GM10248 (cell line): ENCODE measurements at regions not wholly inside any gene's neighbourhood (a gene's known extent, or its start where the extent isn't known, plus 50 kb on each side); places are given as distances from the start of the nearest gene placed in this dataset.

ENCODE experiments used
- CTCF ChIA-PET: fragments of 300-600 bp; sonication (Branson Sonifier 250); formaldehyde crosslinking; extraction: SDS; loops from one replicate; lab custom pipeline; 2021; ENCODE audit warnings: antibody characterized with exemption; lab: Yijun Ruan, JAX
- POLR2A ChIA-PET: fragments of 350-650 bp; sonication (Branson Sonifier 250); formaldehyde crosslinking; extraction: SDS; loops from one replicate; lab custom pipeline; 2020; ENCODE audit warnings: antibody characterized with exemption; lab: Yijun Ruan, JAX
- DNase-seq: peaks from one replicate; pipeline ENCODE4 v3.0.0; 2012; ENCODE audit errors: extremely low spot score
- CTCF ChIP-seq: IDR thresholded peaks from 2 replicates; pipeline ENCODE4 v1.5.1; 2012; ENCODE audit warnings: mild to moderate bottlenecking, low read depth; ENCODE audit errors: extremely low read depth, missing control alignments, control extremely low read depth

GRCh38 chr10:105956550-105956949 lies 1208.0 kb downstream of the SORCS1 start:
- DNase-seq = no peak
- ChIA-PET CTCF (no interaction called here), POLR2A (no interaction called here)
- no peak for TF ChIP-seq CTCF

- CTCF ChIA-PET = interaction anchor here (0.7 to 7.8 kb wide), 2 partner anchors 19 to 619 kb away, joined by 3 to 44 read pairs; no protein-coding TSS in a partner anchor
Observed at GRCh38 chr10:105953861-105954260, 1210.6 kb downstream of the SORCS1 start.

GRCh38 chr10:105953056-105953455 lies 1211.5 kb downstream of the SORCS1 start:
- TF ChIP-seq CTCF = no peak
- POLR2A ChIA-PET = no interaction called here
- CTCF ChIA-PET = interaction anchor here (0.8 to 7.8 kb wide), 3 partner anchors 8 to 20 kb away, joined by 3 to 44 read pairs (median 6); no protein-coding TSS in a partner anchor
- DNase-seq = no peak

More at GRCh38 chr10:105953861-105954260, 1210.6 kb downstream of the SORCS1 start:
- POLR2A ChIA-PET = interaction anchor here (0.7 kb wide), 1 partner anchor 157 kb away, joined by 4 read pairs; no protein-coding TSS in a partner anchor
- DNase-seq = no peak
- TF ChIP-seq CTCF = no peak

- DNase-seq = peak; percentile 21
- CTCF ChIA-PET = interaction anchor here (0.8 to 7.8 kb wide), 5 partner anchors 8 to 76 kb away, joined by 3 to 44 read pairs (median 5); no protein-coding TSS in a partner anchor
- no peak for TF ChIP-seq CTCF
- POLR2A ChIA-PET = no interaction called here
Observed at GRCh38 chr10:105952153-105952552, 1212.4 kb downstream of the SORCS1 start.

GRCh38 chr10:105950410-105950809 lies 1214.1 kb downstream of the SORCS1 start:
- CTCF ChIA-PET = interaction anchor here (0.7 to 7.8 kb wide), 15 partner anchors 9 to 621 kb away, joined by 3 to 44 read pairs (median 4); no protein-coding TSS in a partner anchor
- peak; percentile 72 for TF ChIP-seq CTCF

GRCh38 chr10:105949721-105950120 lies 1214.8 kb downstream of the SORCS1 start:
- TF ChIP-seq CTCF = no peak
- ChIA-PET CTCF (interaction anchor here (1.1 to 7.8 kb wide), 12 partner anchors 8 to 237 kb away, joined by 3 to 44 read pairs (median 5); no protein-coding TSS in a partner anchor), POLR2A (no interaction called here)
- no peak for DNase-seq

More at GRCh38 chr10:105950410-105950809, 1214.1 kb downstream of the SORCS1 start:
- peak; percentile 39 for DNase-seq
- POLR2A ChIA-PET = no interaction called here
